CD14-positive monocyte (primary cell): ENCODE measurements at regions not wholly inside any gene's neighbourhood (a gene's known extent, or its start where the extent isn't known, plus 50 kb on each side); places are given as distances from the start of the nearest gene placed in this dataset.

ENCODE experiments used
- DNase-seq, 3 donors: peaks; one replicate each; pipeline ENCODE4 v3.0.0-alpha.2; 2011 to 2022
- H2AFZ ChIP-seq: 2 replicates; pipeline ENCODE4 v1.6.0; 2012; ENCODE audit warnings: mild to moderate bottlenecking, low read depth, low read length, inconsistent platforms; ENCODE audit not compliant: insufficient read depth, poor library complexity, severe bottlenecking
- H3K27ac ChIP-seq, 2 donors: 1 replicate in 1 of 2; 2 replicates in 1 of 2; pipeline ENCODE4 v1.5.1; 2012 to 2013; ENCODE audit warnings: low read length in 2 of 2, control low read depth in 1 of 2, inconsistent platforms in 1 of 2, low read depth in 1 of 2, mild to moderate bottlenecking in 1 of 2
- H3K27me3 ChIP-seq, 2 donors: one replicate each; pipeline versions ENCODE4 v1.6.0 to v1.6.1; 2011 to 2013; ENCODE audit warnings: low read length in 2 of 2; ENCODE audit not compliant: control insufficient read depth in 2 of 2, insufficient read depth in 2 of 2
- H3K36me3 ChIP-seq, 2 donors: replicated peaks in 1 of 2; 1 replicate in 1 of 2; 2 replicates in 1 of 2; pipeline versions ENCODE4 v1.5.1 to v1.6.1; 2012 to 2013; ENCODE audit warnings: low read length in 2 of 2, control low read depth in 1 of 2, inconsistent platforms in 1 of 2, mild to moderate bottlenecking in 1 of 2; ENCODE audit not compliant: insufficient read depth in 2 of 2, control insufficient read depth in 1 of 2
- H3K4me1 ChIP-seq, 2 donors: 1 replicate in 1 of 2; 2 replicates in 1 of 2; pipeline versions ENCODE4 v1.5.1 to v1.6.1; 2012 to 2013; ENCODE audit warnings: low read length in 2 of 2, control low read depth in 1 of 2, inconsistent platforms in 1 of 2, mild to moderate bottlenecking in 1 of 2, moderate library complexity in 1 of 2; ENCODE audit not compliant: insufficient read depth in 2 of 2, control insufficient read depth in 1 of 2
- H3K4me2 ChIP-seq: replicated peaks from 2 replicates; pipeline ENCODE3; 2012; ENCODE audit warnings: low read length, moderate library complexity, mild to moderate bottlenecking; ENCODE audit not compliant: poor library complexity, severe bottlenecking; ENCODE audit errors: extremely low read depth
- H3K4me3 ChIP-seq, 3 experiments: fragments of 200-600 bp in 1 of 3; sonication (generic) in 1 of 3; replicated peaks in 1 of 3; 1 replicate in 2 of 3; 2 replicates in 1 of 3; pipeline ENCODE4 v1.5.1; 2011 to 2013; ENCODE audit warnings: low read length in 3 of 3, mild to moderate bottlenecking in 3 of 3, control low read depth in 2 of 3, low read depth in 2 of 3, inconsistent platforms in 1 of 3, moderate library complexity in 1 of 3
- H3K79me2 ChIP-seq: 2 replicates; pipeline ENCODE4 v1.6.0; 2012; ENCODE audit warnings: mild to moderate bottlenecking, control low read depth, inconsistent platforms, low read length, moderate library complexity; ENCODE audit not compliant: insufficient read depth
- H3K9ac ChIP-seq: 2 replicates; pipeline ENCODE4 v1.6.0; 2017; ENCODE audit warnings: low read length, mild to moderate bottlenecking; ENCODE audit not compliant: insufficient read depth, poor library complexity, severe bottlenecking
- H3K9me3 ChIP-seq, 2 donors: replicated peaks in 1 of 2; 1 replicate in 1 of 2; 2 replicates in 1 of 2; pipeline versions ENCODE4 v1.5.1 to v1.6.1; 2012 to 2013; ENCODE audit warnings: low read length in 2 of 2, control low read depth in 1 of 2; ENCODE audit not compliant: control insufficient read depth in 1 of 2, insufficient read depth in 1 of 2
- H4K20me1 ChIP-seq: 2 replicates; pipeline ENCODE4 v1.6.0; 2012; ENCODE audit warnings: mild to moderate bottlenecking, low read length, control low read depth, moderate library complexity; ENCODE audit not compliant: insufficient read depth
- H3K27ac Mint-ChIP-seq, 7 donors: one replicate each; pipeline ENCODE4 v1.8.0; 2020; ENCODE audit warnings: mild to moderate bottlenecking in 7 of 7, mixed read lengths in 7 of 7, moderate library complexity in 6 of 7, inconsistent platforms in 2 of 7
- H3K27me3 Mint-ChIP-seq, 3 donors: one replicate each; pipeline ENCODE4 v1.8.0; 2021 to 2022; ENCODE audit warnings: low read depth in 3 of 3, mild to moderate bottlenecking in 3 of 3, mixed read lengths in 3 of 3, moderate library complexity in 3 of 3, inconsistent platforms in 1 of 3
- H3K36me3 Mint-ChIP-seq, 2 donors: one replicate each; pipeline ENCODE4 v1.8.0; 2020; ENCODE audit warnings: mixed read lengths in 2 of 2, inconsistent platforms in 1 of 2, mild to moderate bottlenecking in 1 of 2
- H3K4me1 Mint-ChIP-seq: one replicate; pipeline ENCODE4 v1.8.0; 2020; ENCODE audit warnings: mild to moderate bottlenecking, mixed read lengths
- H3K4me3 Mint-ChIP-seq, 2 donors: one replicate each; pipeline ENCODE4 v1.8.0; 2020; ENCODE audit warnings: mild to moderate bottlenecking in 2 of 2, mixed read lengths in 2 of 2, moderate library complexity in 1 of 2
- H3K9me3 Mint-ChIP-seq, 7 donors: one replicate each; pipeline ENCODE4 v1.8.0; 2020 to 2022; ENCODE audit warnings: mixed read lengths in 7 of 7, mild to moderate bottlenecking in 6 of 7, moderate library complexity in 6 of 7, inconsistent platforms in 2 of 7
- CTCF ChIP-seq: fragments of 200-600 bp; IDR thresholded peaks from one replicate; pipeline ENCODE4 v1.8.0; 2022; ENCODE audit warnings: antibody characterized with exemption, mild to moderate bottlenecking
- WGBS: methylation state at CpG from one replicate; pipeline ENCODE4 v1.1.5; 2013; ENCODE audit warnings: missing lambda C conversion rate; ENCODE audit not compliant: insufficient coverage; 5-methylcytosine and 5-hydroxymethylcytosine counted together
- intact Hi-C, 2 donors: fragments of 100-400 bp; cut with micrococcal nuclease; formaldehyde crosslinking; loops; one replicate each; pipeline versions ENCODE4 v1.15.0 to v1.15.1; 2023

GRCh38 chr6:231779-232178, 60.5 kb upstream of the DUSP22 start:
- peaks cover 23% of the 10 kb centered on the region for H3K4me1 Mint-ChIP-seq
- peaks cover 10 to 22% of the 10 kb centered on the region in 2 donors for H3K4me1 ChIP-seq
- TF ChIP-seq CTCF: no peak
- no peaks in the 10 kb centered on the region for H4K20me1 ChIP-seq
- H3K27me3 ChIP-seq: no peaks in the 10 kb centered on the region
- 86% methylated on average over 1 of the region's 4 CpGs for WGBS
- H3K27ac Mint-ChIP-seq: no peak overlapping the region
- no peak overlapping the region for H3K9ac ChIP-seq
- no peak for DNase-seq
- H3K79me2 ChIP-seq: no peaks in the 10 kb centered on the region
- H3K27me3 Mint-ChIP-seq: peaks cover 0 to 8% (median 5%) of the 10 kb centered on the region in 3 donors
- no peaks in the 10 kb centered on the region for H3K9me3 ChIP-seq
- no peak overlapping the region for H3K4me2 ChIP-seq
- H3K36me3 Mint-ChIP-seq: no peaks in the 10 kb centered on the region
- no peak overlapping the region for H3K4me3 Mint-ChIP-seq
- H3K27ac ChIP-seq: no peak overlapping the region
- peaks cover 0 to 7% (median 0%) of the 10 kb centered on the region in 7 donors for H3K9me3 Mint-ChIP-seq
- no peaks in the 10 kb centered on the region for H3K36me3 ChIP-seq
- intact Hi-C loops: no loop called here
- H3K4me3 ChIP-seq: no peak overlapping the region
- no peak overlapping the region for H2AFZ ChIP-seq

- Histone ChIP-seq H3K79me2 (no peaks in the 10 kb centered on the region), H3K9me3 (no peaks in the 10 kb centered on the region), H3K4me3 (no peak overlapping the region), H4K20me1 (no peaks in the 10 kb centered on the region), H2AFZ (no peak overlapping the region), H3K4me1 (peaks cover 10 to 22% of the 10 kb centered on the region in 2 donors), H3K36me3 (no peaks in the 10 kb centered on the region), H3K27me3 (no peaks in the 10 kb centered on the region), H3K9ac (no peak overlapping the region), H3K4me2 (no peak overlapping the region), H3K27ac (no peak overlapping the region)
- DNase-seq: peak in 2 of 3 donors; percentile 10 to 47
- Mint-ChIP-seq H3K36me3 (no peaks in the 10 kb centered on the region), H3K9me3 (peaks cover 0 to 1% (median 0%) of the 10 kb centered on the region in 7 donors), H3K4me3 (no peak overlapping the region), H3K27ac (peak overlapping the region in 1 of 7 donors; percentile 59), H3K27me3 (peaks cover 0 to 8% (median 5%) of the 10 kb centered on the region in 3 donors), H3K4me1 (peaks cover 22% of the 10 kb centered on the region)
- no peak for TF ChIP-seq CTCF
- 82% methylated on average over 8 of the region's 12 CpGs for WGBS
- intact Hi-C loops: no loop called here
These were observed 59.2 kb upstream of the DUSP22 start for GRCh38 chr6:232982-233640.
